ENCODE measurements at regions not wholly inside any gene's neighbourhood (a gene's known extent, or its start where the extent isn't known, plus 50 kb on each side); places are given as distances from the start of the nearest gene placed in this dataset.

DNA sequence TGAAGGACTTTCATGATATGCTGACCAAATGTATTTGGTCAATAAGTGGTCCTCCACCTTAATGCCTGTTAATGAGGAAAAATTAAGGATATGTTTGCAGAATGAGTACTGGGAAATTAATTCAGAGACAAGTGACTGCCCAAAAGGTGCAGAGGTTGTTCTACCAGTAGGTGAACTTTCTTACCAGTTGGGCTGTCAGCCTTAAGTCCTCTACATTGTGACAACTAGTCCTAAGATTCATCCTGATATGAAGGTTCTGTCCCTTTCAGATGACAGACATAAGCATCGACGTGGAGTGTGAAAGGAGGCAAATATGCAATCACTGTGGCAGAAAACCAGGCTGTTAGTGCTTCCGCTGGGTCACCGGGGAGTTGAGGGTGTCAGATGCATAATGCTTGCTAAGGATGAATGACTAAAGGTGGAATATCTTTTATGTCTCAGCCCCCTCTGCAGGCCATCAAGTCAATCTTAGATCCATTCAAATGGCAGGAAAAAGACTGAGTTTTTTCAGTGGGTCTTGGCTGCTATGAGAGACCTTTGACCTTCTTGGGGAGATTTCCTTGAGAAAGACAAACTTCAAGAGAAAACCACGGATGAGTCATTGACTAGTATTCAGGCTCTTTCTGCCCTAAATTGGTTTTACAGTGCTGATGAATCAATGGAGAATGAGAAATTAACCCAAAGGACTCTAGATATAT lies 226.0 kb downstream of the TPBG start:
- Histone ChIP-seq H3K36me3 (replicated peaks in 1 of 2; ENCODE audit: control insufficient read depth in 1 of 2, insufficient read depth in 2 of 2, low read length in 1 of 2) (no peaks in the 10 kb centered on the region), H3K79me2 (ENCODE audit: insufficient read depth) (no peaks in the 10 kb centered on the region), H3K9me3 (no peaks in the 10 kb centered on the region), H3F3A (replicated peaks; ENCODE audit: insufficient read depth) (peaks cover 2% of the 10 kb centered on the region), H3K4me1 (ENCODE audit: control insufficient read depth in 1 of 2, insufficient read depth in 2 of 2, low read depth in 1 of 2, low read length in 1 of 2) (no peaks in the 10 kb centered on the region; a peak in 1 of 4 replicates), H3K4me3 (ENCODE audit: low read depth in 2 of 2, low read length in 1 of 2) (no peak overlapping the region), H3K4me2 (no peak overlapping the region), H3K9me2 (no peaks in the 10 kb centered on the region), H3K27me3 (ENCODE audit: insufficient read depth) (no peaks in the 10 kb centered on the region), H2AFZ (ENCODE audit: low read depth) (no peak overlapping the region), H3K9ac (no peak overlapping the region), H4K20me1 (ENCODE audit: insufficient read depth) (no peaks in the 10 kb centered on the region), H3K27ac (ENCODE audit: low read depth in 2 of 2, low read length in 1 of 2) (peak overlapping the region in 1 of 2 experiments; percentile 51; a peak in 1 of 4 replicates)
- ChIA-PET CTCF (no interaction called here), POLR2A (no interaction called here)
- TF ChIP-seq POLR2AphosphoS5 (IDR thresholded peaks at IDR 0.05; ENCODE audit: low read depth, low read length) = no peak
- TF ChIP-seq, protein P1, sequence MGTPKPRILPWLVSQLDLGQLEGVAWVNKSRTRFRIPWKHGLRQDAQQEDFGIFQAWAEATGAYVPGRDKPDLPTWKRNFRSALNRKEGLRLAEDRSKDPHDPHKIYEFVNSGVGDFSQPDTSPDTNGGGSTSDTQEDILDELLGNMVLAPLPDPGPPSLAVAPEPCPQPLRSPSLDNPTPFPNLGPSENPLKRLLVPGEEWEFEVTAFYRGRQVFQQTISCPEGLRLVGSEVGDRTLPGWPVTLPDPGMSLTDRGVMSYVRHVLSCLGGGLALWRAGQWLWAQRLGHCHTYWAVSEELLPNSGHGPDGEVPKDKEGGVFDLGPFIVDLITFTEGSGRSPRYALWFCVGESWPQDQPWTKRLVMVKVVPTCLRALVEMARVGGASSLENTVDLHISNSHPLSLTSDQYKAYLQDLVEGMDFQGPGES (IDR thresholded peaks at IDR 0.05; ENCODE audit: low read depth, low read length) = no peak
- TF ChIP-seq TCF12 (IDR thresholded peaks at IDR 0.05) = peak; percentile 26; the same call in 1 of the 2 replicates
- no peak for TF ChIP-seq ELF1 (IDR thresholded peaks at IDR 0.05)
- peak; percentile 47; the same call in 1 of the 2 replicates for TF ChIP-seq JUND (IDR thresholded peaks at IDR 0.05)
- peak; percentile 47 for TF ChIP-seq SMC3 (IDR thresholded peaks at IDR 0.05; ENCODE audit: low read depth, low read length)
- 0 out of 2 replicates have a peak, but pooled peaks have one; percentile 23 for TF ChIP-seq RXRA (IDR thresholded peaks at IDR 0.05; ENCODE audit: borderline replicate concordance, low read depth)
- no peak for TF ChIP-seq SIN3A (IDR thresholded peaks at IDR 0.05; ENCODE audit: borderline replicate concordance, low read depth, low read length)
- TF ChIP-seq, protein P2, sequence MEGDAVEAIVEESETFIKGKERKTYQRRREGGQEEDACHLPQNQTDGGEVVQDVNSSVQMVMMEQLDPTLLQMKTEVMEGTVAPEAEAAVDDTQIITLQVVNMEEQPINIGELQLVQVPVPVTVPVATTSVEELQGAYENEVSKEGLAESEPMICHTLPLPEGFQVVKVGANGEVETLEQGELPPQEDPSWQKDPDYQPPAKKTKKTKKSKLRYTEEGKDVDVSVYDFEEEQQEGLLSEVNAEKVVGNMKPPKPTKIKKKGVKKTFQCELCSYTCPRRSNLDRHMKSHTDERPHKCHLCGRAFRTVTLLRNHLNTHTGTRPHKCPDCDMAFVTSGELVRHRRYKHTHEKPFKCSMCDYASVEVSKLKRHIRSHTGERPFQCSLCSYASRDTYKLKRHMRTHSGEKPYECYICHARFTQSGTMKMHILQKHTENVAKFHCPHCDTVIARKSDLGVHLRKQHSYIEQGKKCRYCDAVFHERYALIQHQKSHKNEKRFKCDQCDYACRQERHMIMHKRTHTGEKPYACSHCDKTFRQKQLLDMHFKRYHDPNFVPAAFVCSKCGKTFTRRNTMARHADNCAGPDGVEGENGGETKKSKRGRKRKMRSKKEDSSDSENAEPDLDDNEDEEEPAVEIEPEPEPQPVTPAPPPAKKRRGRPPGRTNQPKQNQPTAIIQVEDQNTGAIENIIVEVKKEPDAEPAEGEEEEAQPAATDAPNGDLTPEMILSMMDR (IDR thresholded peaks at IDR 0.05) = peak; percentile 52
- peak; percentile 65 for TF ChIP-seq RAD21 (IDR thresholded peaks at IDR 0.05; ENCODE audit: low read length)
- TF ChIP-seq FOSL2 (IDR thresholded peaks at IDR 0.05; ENCODE audit: borderline replicate concordance, low read depth) = peak; percentile 29; the same call in 1 of the 2 replicates
- TF ChIP-seq RCOR1 (IDR thresholded peaks at IDR 0.05; ENCODE audit: low read length) = no peak
- no peak for TF ChIP-seq MXI1 (IDR thresholded peaks at IDR 0.05; ENCODE audit: low read depth, low read length)
- 62% methylated on average over 5 of the region's 5 CpGs for WGBS (ENCODE audit: low lambda C conversion rate)
- peak; percentile 20 for DNase-seq

GRCh38 chr6:82597201-82597600 lies 233.6 kb downstream of the TPBG start:
- Histone ChIP-seq H3K4me3 (ENCODE audit: low read depth in 2 of 2, low read length in 1 of 2) (no peak overlapping the region), H3K27me3 (ENCODE audit: insufficient read depth) (no peaks in the 10 kb centered on the region), H3K9me3 (no peaks in the 10 kb centered on the region), H3K9ac (no peak overlapping the region), H3K79me2 (ENCODE audit: insufficient read depth) (no peaks in the 10 kb centered on the region), H3F3A (replicated peaks; ENCODE audit: insufficient read depth) (no peaks in the 10 kb centered on the region), H4K20me1 (ENCODE audit: insufficient read depth) (no peaks in the 10 kb centered on the region), H3K9me2 (no peaks in the 10 kb centered on the region), H3K27ac (ENCODE audit: low read depth in 2 of 2, low read length in 1 of 2) (no peak overlapping the region), H3K4me2 (no peak overlapping the region), H3K36me3 (replicated peaks in 1 of 2; ENCODE audit: control insufficient read depth in 1 of 2, insufficient read depth in 2 of 2, low read length in 1 of 2) (no peaks in the 10 kb centered on the region), H3K4me1 (ENCODE audit: control insufficient read depth in 1 of 2, insufficient read depth in 2 of 2, low read depth in 1 of 2, low read length in 1 of 2) (no peaks in the 10 kb centered on the region), H2AFZ (ENCODE audit: low read depth) (no peak overlapping the region)
- ChIA-PET POLR2A (no interaction called here), CTCF (no interaction called here)
- no peak for DNase-seq
- no peak for TF ChIP-seq NFIC (IDR thresholded peaks at IDR 0.05; ENCODE audit: borderline replicate concordance)
- TF ChIP-seq RAD21 (IDR thresholded peaks at IDR 0.05; ENCODE audit: low read length) = no peak
- TF ChIP-seq PBX3 (IDR thresholded peaks at IDR 0.05) = no peak
- no peak for TF ChIP-seq EZH2phosphoT487 (IDR thresholded peaks at IDR 0.05; ENCODE audit: borderline replicate concordance, low read depth)
- TF ChIP-seq RCOR1 (IDR thresholded peaks at IDR 0.05; ENCODE audit: low read length) = no peak
- no peak for TF ChIP-seq GABPA (IDR thresholded peaks at IDR 0.05; ENCODE audit: low read depth)
- no peak for TF ChIP-seq MEF2A (IDR thresholded peaks at IDR 0.05; ENCODE audit: borderline replicate concordance, low read depth)
- TF ChIP-seq USF1 (IDR thresholded peaks at IDR 0.05; ENCODE audit: borderline replicate concordance, low read depth) = no peak
- no peak for TF ChIP-seq MXI1 (IDR thresholded peaks at IDR 0.05; ENCODE audit: low read depth, low read length)
- TF ChIP-seq RFX5 (IDR thresholded peaks at IDR 0.05; ENCODE audit: low read length) = no peak
- TF ChIP-seq ELF1 (IDR thresholded peaks at IDR 0.05) = no peak
- no peak for TF ChIP-seq TAF1 (IDR thresholded peaks at IDR 0.05; ENCODE audit: borderline replicate concordance, low read depth, low read length)
- TF ChIP-seq, protein P2 (IDR thresholded peaks at IDR 0.05) = no peak
- no peak for TF ChIP-seq GATA2 (CRISPR knock-in tag; IDR thresholded peaks at IDR 0.05)

Measured in SK-N-SH (cell line).